Prostate gland (tissue), 2 donors: ENCODE measurements at regions not wholly inside any gene's neighbourhood (a gene's known extent, or its start where the extent isn't known, plus 50 kb on each side); places are given as distances from the start of the nearest gene placed in this dataset.

ENCODE experiments used
- DNase-seq: peaks from one replicate; pipeline ENCODE4 v3.0.0-alpha.2; 2019; ENCODE audit warnings: low spot score
- H3K27ac ChIP-seq, 2 donors: fragments of 200-600 bp; sonication (generic); 2 replicates each; pipeline ENCODE4 v1.5.1; 2017 to 2019
- H3K27me3 ChIP-seq: fragments of 200-600 bp; sonication (generic); replicated peaks from 2 replicates; pipeline ENCODE4 v1.5.1; 2019; ENCODE audit not compliant: insufficient read depth
- H3K36me3 ChIP-seq, 2 donors: fragments of 200-600 bp; sonication (generic); 1 replicate in 1 of 2; 2 replicates in 1 of 2; pipeline versions ENCODE4 v1.5.1 to v1.8.1; 2017 to 2019
- H3K4me1 ChIP-seq: fragments of 200-600 bp; sonication (generic); replicated peaks from 2 replicates; pipeline ENCODE4 v1.5.1; 2019
- H3K4me3 ChIP-seq, 2 donors: fragments of 200-600 bp; sonication (generic); 2 replicates each; pipeline ENCODE4 v1.5.1; 2017 to 2019
- H3K9me3 ChIP-seq: fragments of 200-600 bp; sonication (generic); 2 replicates; pipeline ENCODE4 v1.5.1; 2017
- POLR2A ChIP-seq: fragments of 450-650 bp; IDR thresholded peaks from one replicate; pipeline ENCODE4 v1.6.1; 2016; ENCODE audit warnings: antibody characterized with exemption, mild to moderate bottlenecking
- POLR2AphosphoS5 ChIP-seq: sonication (generic); formaldehyde crosslinking; IDR thresholded peaks from one replicate; pipeline ENCODE4 v1.6.1; 2017; ENCODE audit warnings: antibody characterized with exemption
- WGBS: methylation state at CpG from one replicate; pipeline ENCODE4 v1.1.5; 2018; 5-methylcytosine and 5-hydroxymethylcytosine counted together
- intact Hi-C: fragments of 100-400 bp; cut with DNase I; formaldehyde crosslinking; loops from one replicate; pipeline ENCODE4 v1.14.2; 2022
- TF ChIP-seq, protein P1 (sequence below), 4 experiments: fragments of 200-600 bp in 2 of 4; fragments of 450-650 bp in 2 of 4; sonication (generic) in 2 of 4; IDR thresholded peaks; 1 replicate in 3 of 4; 2 replicates in 1 of 4; pipeline ENCODE4 v1.5.1; 2016 to 2019; ENCODE audit warnings: antibody characterized with exemption in 4 of 4, mild to moderate bottlenecking in 2 of 4, moderate library complexity in 2 of 4

DNA sequence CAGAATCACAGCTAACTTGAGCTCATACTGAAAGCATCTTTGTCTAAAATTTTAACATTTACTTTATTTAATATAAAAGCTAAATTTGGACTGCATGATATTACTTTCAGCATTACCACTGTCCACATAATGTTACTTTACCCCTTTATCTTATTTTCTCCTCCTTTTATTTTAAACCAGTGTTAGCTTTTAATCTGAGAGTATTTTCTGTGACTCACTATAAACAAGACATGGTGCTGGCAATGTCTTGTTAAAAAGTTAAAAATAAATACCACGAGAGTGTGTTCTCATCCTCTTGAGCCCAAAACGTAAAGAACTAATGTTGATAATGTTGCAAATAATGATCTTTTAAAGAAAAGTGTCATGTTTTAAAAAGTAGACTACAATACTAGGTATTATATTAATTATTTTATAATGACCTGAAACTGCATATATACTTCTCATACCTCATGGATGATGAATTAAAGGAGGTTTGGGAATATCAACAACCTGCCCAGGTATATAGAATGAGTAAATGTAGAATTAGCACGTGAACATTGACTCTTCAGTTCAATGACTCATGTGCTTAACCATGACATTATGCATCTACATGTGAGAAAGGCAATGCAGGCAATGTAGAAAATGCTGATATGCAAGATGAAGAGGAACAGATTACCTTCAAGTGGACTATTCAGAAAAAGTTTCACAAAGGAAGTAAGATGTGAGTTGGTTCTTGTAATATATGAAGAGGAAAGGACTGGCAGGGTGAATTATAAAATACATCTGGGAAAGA is 454.1 kb upstream of the ADGRL3 start:
- WGBS: 62% methylated on average over 3 of the region's 3 CpGs
- intact Hi-C loops: no loop called here

GRCh38 chr4:60750962-60751361 is 449.2 kb upstream of the ADGRL3 start:
- Histone ChIP-seq H3K9me3 (no peaks in the 10 kb centered on the region), H3K27me3 (no peaks in the 10 kb centered on the region), H3K27ac (no peak overlapping the region), H3K4me3 (no peak overlapping the region), H3K4me1 (no peaks in the 10 kb centered on the region), H3K36me3 (no peaks in the 10 kb centered on the region)
- TF ChIP-seq POLR2AphosphoS5 (no peak), POLR2A (no peak)
- TF ChIP-seq, protein P1, sequence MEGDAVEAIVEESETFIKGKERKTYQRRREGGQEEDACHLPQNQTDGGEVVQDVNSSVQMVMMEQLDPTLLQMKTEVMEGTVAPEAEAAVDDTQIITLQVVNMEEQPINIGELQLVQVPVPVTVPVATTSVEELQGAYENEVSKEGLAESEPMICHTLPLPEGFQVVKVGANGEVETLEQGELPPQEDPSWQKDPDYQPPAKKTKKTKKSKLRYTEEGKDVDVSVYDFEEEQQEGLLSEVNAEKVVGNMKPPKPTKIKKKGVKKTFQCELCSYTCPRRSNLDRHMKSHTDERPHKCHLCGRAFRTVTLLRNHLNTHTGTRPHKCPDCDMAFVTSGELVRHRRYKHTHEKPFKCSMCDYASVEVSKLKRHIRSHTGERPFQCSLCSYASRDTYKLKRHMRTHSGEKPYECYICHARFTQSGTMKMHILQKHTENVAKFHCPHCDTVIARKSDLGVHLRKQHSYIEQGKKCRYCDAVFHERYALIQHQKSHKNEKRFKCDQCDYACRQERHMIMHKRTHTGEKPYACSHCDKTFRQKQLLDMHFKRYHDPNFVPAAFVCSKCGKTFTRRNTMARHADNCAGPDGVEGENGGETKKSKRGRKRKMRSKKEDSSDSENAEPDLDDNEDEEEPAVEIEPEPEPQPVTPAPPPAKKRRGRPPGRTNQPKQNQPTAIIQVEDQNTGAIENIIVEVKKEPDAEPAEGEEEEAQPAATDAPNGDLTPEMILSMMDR (IDR thresholded peaks at IDR 0.05): no peak
- intact Hi-C loops: no loop called here
- 90% methylated on average over 4 of the region's 4 CpGs for WGBS
- no peak for DNase-seq

More for the DNA sequence above, 454.1 kb upstream of the ADGRL3 start:
- TF ChIP-seq, protein P1 (IDR thresholded peaks at IDR 0.05): no peak
- TF ChIP-seq POLR2A: no peak
- TF ChIP-seq POLR2AphosphoS5: no peak
- Histone ChIP-seq H3K4me3 (no peak overlapping the region), H3K27ac (no peak overlapping the region), H3K36me3 (no peaks in the 10 kb centered on the region), H3K27me3 (no peaks in the 10 kb centered on the region), H3K4me1 (no peaks in the 10 kb centered on the region), H3K9me3 (no peaks in the 10 kb centered on the region)
- no peak for DNase-seq

- 87% methylated on average over 1 of the region's 1 CpG for WGBS
- TF ChIP-seq, protein P1 (IDR thresholded peaks at IDR 0.05): no peak
- TF ChIP-seq POLR2AphosphoS5: no peak
- no peak for TF ChIP-seq POLR2A
- Histone ChIP-seq H3K4me1 (no peaks in the 10 kb centered on the region), H3K9me3 (no peaks in the 10 kb centered on the region), H3K27me3 (no peaks in the 10 kb centered on the region), H3K27ac (no peak overlapping the region), H3K36me3 (no peaks in the 10 kb centered on the region), H3K4me3 (no peak overlapping the region)
- intact Hi-C loops: no loop called here
- no peak for DNase-seq
Measured at GRCh38 chr4:60757986-60758680, 442.0 kb upstream of the ADGRL3 start.

- no peak for DNase-seq
- no peaks in the 10 kb centered on the region for H3K36me3 ChIP-seq
- no peaks in the 10 kb centered on the region for H3K27me3 ChIP-seq
- H3K9me3 ChIP-seq: no peaks in the 10 kb centered on the region
- no peak overlapping the region for H3K4me3 ChIP-seq
- TF ChIP-seq POLR2A: no peak
- TF ChIP-seq, protein P1 (IDR thresholded peaks at IDR 0.05): peak in 1 of 4 experiments; percentile 32
- H3K27ac ChIP-seq: no peak overlapping the region
- intact Hi-C loops: no loop called here
- 47% methylated on average over 4 of the region's 4 CpGs for WGBS
- H3K4me1 ChIP-seq: no peaks in the 10 kb centered on the region
Measured at GRCh38 chr4:60759518-60760245, 440.4 kb upstream of the ADGRL3 start.
